Stimulated activated CD4-positive, alpha-beta T cell treated with anti-CD3 and anti-CD28 coated beads, TNF-alpha, amount 100 ng/mL, for 48 hours (primary cell): ENCODE measurements at regions not wholly inside any gene's neighbourhood (a gene's known extent, or its start where the extent isn't known, plus 50 kb on each side); places are given as distances from the start of the nearest gene placed in this dataset.
"Not testable (repeated sequence)": the region's sequence is repeated elsewhere in the genome, so short reads cannot be mapped to it uniquely, and the experiment has no call there.

Experiments used
- DNase-seq, 3 donors: peaks; one replicate each; pipeline ENCODE4 v3.0.0-alpha.2; 2020; ENCODE audit warnings: low read depth in 3 of 3

DNA sequence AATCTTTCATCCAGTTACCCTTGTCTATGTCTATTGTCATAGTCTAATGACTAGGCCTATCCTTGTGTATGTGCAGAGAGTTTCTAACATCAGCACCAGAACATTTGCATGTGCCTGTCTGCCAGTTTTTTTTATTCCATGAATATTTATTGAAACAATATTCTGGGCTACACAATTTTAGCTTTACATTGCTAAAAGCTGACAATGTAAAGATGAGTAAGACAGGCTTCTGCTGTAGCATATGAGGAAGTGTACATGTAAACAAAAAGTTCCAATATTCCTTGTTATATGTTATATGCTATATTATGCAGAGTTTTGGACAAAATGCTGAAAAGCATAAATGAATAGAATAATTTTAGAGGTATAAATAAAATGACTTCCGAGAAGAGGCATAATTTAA lies 357.7 kb downstream of the NYAP2 start:
- no peak for DNase-seq

DNA sequence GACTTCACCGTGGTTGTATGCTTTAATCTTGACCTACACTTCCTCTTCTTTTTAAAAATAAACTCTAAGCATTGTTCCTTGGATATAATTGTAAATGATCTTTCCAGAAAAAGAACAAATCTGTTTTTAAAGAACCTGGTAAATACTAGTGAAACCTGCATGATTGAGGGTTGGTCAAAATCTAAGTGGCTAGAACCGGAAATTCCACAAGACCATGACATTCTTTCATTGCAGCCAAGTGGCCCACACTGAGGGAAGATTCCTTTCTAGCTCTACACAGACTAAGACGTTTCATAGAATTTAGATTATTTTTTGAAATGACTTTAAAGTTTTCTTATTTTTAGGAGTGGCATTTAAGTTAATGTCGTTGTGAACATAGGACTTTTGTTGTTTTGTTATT lies 356.7 kb downstream of the NYAP2 start:
- DNase-seq: no peak

DNA sequence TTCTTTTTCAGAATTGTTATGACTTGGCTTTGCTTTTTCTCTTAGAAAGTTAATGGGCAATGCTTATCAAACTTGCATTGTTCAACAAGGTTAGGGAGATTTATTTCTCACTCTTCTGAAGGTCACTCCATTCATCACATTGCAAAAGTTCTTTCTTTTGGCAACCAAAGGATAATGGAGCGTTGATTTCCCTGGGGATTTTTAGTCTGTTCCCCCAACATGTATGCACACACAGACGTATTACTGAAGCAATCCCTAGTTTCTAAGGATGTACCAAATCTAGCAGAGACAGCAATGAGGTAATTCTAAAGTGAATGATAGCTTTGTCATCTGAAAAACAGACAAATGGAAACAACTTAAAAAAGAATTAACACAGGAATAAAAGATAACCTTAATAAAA lies 349.1 kb downstream of the NYAP2 start:
- no peak for DNase-seq

DNA sequence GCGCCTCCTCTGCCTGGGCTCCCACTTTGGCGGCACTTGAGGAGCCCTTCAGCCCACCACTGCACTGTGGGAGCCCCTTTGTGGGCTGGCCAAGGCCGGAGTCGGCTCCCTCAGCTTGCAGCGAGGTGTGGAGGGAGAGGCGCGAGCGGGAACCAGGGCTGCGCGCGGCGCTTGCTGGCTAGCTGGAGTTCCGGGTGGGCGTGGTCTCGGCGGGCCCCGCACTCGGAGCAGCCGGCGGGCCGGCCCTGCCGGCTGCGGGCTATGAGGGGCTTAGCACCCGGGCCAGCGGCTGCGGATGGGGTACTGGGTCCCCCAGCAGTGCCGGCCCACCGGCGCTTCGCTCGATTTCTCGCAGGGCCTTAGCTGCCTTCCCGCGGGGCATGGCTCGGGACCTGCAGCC lies 344.5 kb downstream of the NYAP2 start:
- DNase-seq: not testable (repeated sequence)

DNA sequence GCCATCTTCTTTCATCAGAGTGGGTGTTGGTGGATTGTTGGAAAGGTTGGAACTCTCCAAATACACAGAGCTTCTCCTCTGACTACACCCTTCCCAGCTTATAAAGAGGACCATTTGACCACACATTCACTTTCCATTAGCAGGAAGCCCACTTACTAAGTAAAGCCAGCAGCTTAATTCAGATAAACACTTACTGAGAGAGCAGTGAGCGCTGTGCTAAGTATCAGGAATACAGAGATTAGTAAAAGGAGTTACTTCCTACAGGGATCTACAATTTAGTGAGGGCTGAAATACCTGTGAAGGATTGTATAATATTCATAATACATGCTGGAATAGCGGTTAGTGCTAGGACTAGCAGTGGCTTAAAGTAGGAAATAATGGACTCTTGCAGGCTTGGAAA lies 343.0 kb downstream of the NYAP2 start:
- DNase-seq: no peak

DNA sequence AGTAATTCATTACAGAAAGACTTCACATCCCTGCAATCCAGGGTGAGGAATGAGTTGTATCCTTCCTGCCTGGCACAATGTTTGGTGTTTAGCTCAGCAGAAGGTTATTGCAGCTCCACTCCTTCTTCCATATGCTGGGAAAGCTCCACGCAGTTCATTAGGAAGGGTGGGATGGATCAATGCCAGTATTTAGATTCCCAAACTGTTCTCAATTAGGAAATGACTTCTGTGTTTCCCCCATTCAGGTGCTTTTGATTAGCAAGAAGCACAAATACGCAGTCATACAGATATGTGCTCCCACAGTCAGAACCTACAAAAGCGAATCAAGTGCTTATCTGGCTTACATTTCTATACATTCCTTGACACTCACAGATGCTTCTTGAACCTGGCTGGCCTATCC lies 340.6 kb downstream of the NYAP2 start:
- DNase-seq: no peak

DNA sequence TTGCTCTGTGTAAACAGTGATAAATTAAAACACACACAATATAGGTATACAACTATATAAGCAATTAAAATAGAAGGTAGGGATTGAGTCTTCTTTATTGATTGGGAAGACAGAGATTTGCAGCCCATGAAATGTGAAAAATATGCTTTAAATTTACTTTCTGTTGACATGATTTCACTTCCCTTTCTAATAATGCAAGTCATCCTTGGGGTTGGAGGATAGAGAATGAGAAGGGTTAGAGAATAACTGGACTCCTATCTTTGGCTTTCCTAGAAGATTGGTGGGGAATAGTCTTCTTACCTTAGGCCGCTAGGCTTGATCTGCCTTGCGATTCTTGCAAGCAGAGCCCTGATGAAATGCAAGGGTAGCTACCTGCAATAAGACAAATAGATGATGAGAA lies 339.8 kb downstream of the NYAP2 start:
- DNase-seq: no peak

DNA sequence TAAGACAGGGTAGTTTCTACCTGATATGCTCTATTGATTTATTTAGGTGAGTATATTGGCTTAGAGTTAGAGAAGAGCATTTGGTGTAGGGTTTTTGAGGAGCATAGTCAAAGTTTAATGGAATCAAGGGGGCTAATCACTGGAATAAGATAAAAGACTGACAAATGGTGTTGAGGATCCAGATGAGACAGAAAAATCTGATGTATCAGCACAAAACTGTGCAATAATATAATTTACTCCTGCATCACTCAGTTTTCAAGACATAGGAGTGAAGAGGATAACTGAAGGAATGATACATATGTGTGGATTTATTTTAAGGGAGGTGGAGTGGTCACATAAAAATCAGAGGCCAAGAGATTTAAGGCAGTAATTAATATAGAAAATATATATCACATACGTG lies 339.2 kb downstream of the NYAP2 start:
- DNase-seq: no peak

DNA sequence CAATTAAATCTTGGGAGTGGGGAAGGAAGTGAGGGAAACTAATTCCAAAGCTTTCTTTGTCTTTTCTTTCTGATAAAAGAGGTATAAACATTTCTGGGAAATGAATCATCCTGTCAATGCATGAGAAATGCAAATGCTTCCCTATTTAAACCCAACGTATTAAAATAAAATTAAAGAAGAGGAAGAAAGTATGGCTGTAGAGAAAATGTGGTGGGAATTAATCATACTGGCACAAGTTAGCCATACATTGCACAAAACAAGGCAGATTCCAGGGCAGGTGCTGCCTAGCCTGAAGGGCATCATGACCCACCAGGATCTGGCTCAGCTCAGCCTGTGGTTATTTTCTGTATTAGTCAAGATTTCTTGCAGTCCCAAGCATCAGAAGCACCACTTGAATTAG lies 338.0 kb downstream of the NYAP2 start:
- DNase-seq: no peak

DNA sequence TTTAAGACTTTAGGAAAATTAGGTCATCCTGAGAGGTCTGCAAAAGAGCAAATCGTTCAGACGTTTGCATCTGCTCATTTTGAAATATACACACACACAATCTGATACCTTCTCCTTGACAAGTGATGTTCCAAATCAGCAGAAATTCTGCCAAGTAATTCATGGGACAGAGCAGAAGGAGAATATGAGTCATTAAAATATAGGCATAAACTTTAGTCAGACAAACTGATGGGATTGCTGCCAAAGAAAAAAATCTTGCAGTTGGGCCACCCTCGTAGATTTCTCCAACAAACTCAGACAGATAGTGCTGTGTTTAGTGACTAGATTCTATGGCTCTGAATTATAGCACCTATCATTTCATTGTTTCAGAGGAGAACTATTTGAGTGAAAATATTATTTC lies 336.3 kb downstream of the NYAP2 start:
- DNase-seq: no peak

DNA sequence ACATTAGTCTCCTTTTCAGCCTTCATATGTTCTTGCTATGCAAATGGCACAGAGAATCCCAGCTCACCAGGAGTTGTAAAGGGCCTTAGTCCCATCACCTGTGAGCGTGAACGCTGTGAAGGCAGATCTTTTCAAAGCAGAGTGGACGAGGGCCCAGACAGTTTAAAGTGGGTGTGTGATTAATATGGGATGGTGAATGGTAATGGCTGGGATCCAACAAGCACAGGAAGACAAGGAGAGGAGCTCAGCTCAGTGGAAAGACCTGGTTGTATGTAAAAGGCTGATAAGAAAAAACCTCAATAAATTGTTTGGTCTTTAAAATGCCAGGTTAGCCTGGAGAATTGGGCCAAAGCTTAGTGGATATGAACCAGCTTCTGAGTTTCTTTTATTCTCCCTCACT lies 326.2 kb downstream of the NYAP2 start:
- DNase-seq: no peak
